Ascending aorta (tissue), 2 donors: ENCODE measurements at regions not wholly inside any gene's neighbourhood (a gene's known extent, or its start where the extent isn't known, plus 50 kb on each side); places are given as distances from the start of the nearest gene placed in this dataset.

ENCODE experiments used
- DNase-seq, 2 donors: peaks; one replicate each; pipeline ENCODE4 v3.0.0-alpha.2; 2019; ENCODE audit warnings: low spot score in 2 of 2
- H3K27ac ChIP-seq, 2 donors: fragments of 200-600 bp; sonication (generic); one replicate each; pipeline ENCODE4 v1.5.1; 2016 to 2017; ENCODE audit warnings: mild to moderate bottlenecking in 1 of 2
- H3K27me3 ChIP-seq: fragments of 200-600 bp; sonication (generic); one replicate; pipeline ENCODE4 v1.5.1; 2017
- H3K36me3 ChIP-seq, 2 donors: fragments of 200-600 bp; sonication (generic); one replicate each; pipeline ENCODE4 v1.5.1; 2016
- H3K4me1 ChIP-seq, 2 donors: fragments of 200-600 bp; sonication (generic); one replicate each; pipeline ENCODE4 v1.5.1; 2016 to 2017; ENCODE audit warnings: mild to moderate bottlenecking in 1 of 2
- H3K4me3 ChIP-seq, 2 donors: fragments of 200-600 bp; sonication (generic); one replicate each; pipeline ENCODE4 v1.5.1; 2016 to 2017; ENCODE audit warnings: mild to moderate bottlenecking in 1 of 2
- H3K9me3 ChIP-seq, 2 donors: fragments of 200-600 bp; sonication (generic); one replicate each; pipeline ENCODE4 v1.5.1; 2016
- CTCF ChIP-seq, 3 experiments: fragments of 200-600 bp in 2 of 3; fragments of 450-650 bp in 1 of 3; sonication (generic) in 2 of 3; IDR thresholded peaks; one replicate each; pipeline ENCODE4 v1.5.1; 2016 to 2019; ENCODE audit warnings: antibody characterized with exemption in 3 of 3, mild to moderate bottlenecking in 1 of 3, moderate library complexity in 1 of 3
- intact Hi-C: fragments of 100-400 bp; cut with DNase I; formaldehyde crosslinking; loops from one replicate; pipeline ENCODE4 v1.15.1; 2023

- H3K36me3 ChIP-seq, result no peaks in the 10 kb centered on the region
- H3K9me3 ChIP-seq, result no peaks in the 10 kb centered on the region
- no peaks in the 10 kb centered on the region for H3K27me3 ChIP-seq
- no peak for DNase-seq
- H3K4me3 ChIP-seq, result no peak overlapping the region
- no peak for TF ChIP-seq CTCF (IDR thresholded peaks at IDR 0.05)
- intact Hi-C loops, result no loop called here
- no peak overlapping the region for H3K27ac ChIP-seq
- H3K4me1 ChIP-seq, result no peaks in the 10 kb centered on the region
These were observed 308.2 kb downstream of the ACTL7B start for GRCh38 chr9:108547411-108548135.

GRCh38 chr9:108546215-108546614 is 309.6 kb downstream of the ACTL7B start:
- Histone ChIP-seq H3K36me3 (no peaks in the 10 kb centered on the region), H3K27me3 (no peaks in the 10 kb centered on the region), H3K9me3 (no peaks in the 10 kb centered on the region), H3K4me1 (no peaks in the 10 kb centered on the region), H3K4me3 (no peak overlapping the region), H3K27ac (no peak overlapping the region)
- no peak for TF ChIP-seq CTCF (IDR thresholded peaks at IDR 0.05)
- DNase-seq, result no peak
- intact Hi-C loops, result no loop called here

GRCh38 chr9:108545436-108545835 is 310.4 kb downstream of the ACTL7B start:
- intact Hi-C loops, result no loop called here
- Histone ChIP-seq H3K36me3 (no peaks in the 10 kb centered on the region), H3K27me3 (no peaks in the 10 kb centered on the region), H3K4me3 (no peak overlapping the region), H3K27ac (no peak overlapping the region), H3K4me1 (no peaks in the 10 kb centered on the region), H3K9me3 (no peaks in the 10 kb centered on the region)
- TF ChIP-seq CTCF (IDR thresholded peaks at IDR 0.05), result no peak
- no peak for DNase-seq

GRCh38 chr9:108544866-108545265 is 310.9 kb downstream of the ACTL7B start:
- no peak for DNase-seq
- no peaks in the 10 kb centered on the region for H3K4me1 ChIP-seq
- H3K9me3 ChIP-seq, result no peaks in the 10 kb centered on the region
- intact Hi-C loops, result no loop called here
- H3K4me3 ChIP-seq, result no peak overlapping the region
- no peaks in the 10 kb centered on the region for H3K36me3 ChIP-seq
- no peak for TF ChIP-seq CTCF (IDR thresholded peaks at IDR 0.05)
- H3K27me3 ChIP-seq, result no peaks in the 10 kb centered on the region
- no peak overlapping the region for H3K27ac ChIP-seq

GRCh38 chr9:108543251-108543778 is 312.5 kb downstream of the ACTL7B start:
- H3K9me3 ChIP-seq, result no peaks in the 10 kb centered on the region
- TF ChIP-seq CTCF (IDR thresholded peaks at IDR 0.05), result no peak
- H3K27ac ChIP-seq, result no peak overlapping the region
- no peaks in the 10 kb centered on the region for H3K27me3 ChIP-seq
- H3K4me1 ChIP-seq, result no peaks in the 10 kb centered on the region
- H3K4me3 ChIP-seq, result no peak overlapping the region
- no peaks in the 10 kb centered on the region for H3K36me3 ChIP-seq
- DNase-seq, result no peak
- intact Hi-C loops, result no loop called here
